Heart left ventricle (tissue), 16 donors: ENCODE measurements at regions not wholly inside any gene's neighbourhood (a gene's known extent, or its start where the extent isn't known, plus 50 kb on each side); places are given as distances from the start of the nearest gene placed in this dataset.
A peak's percentile ranks its signal among the peaks of the same experiment; 100 is the strongest.

Source experiments
- ATAC-seq, 4 donors: fragments of 200-7000 bp; cut with Tn5 transposase; one replicate each; pipeline ENCODE4 v1.9.1; 2020 to 2022; ENCODE audit warnings: moderate library complexity in 4 of 4, mild to moderate bottlenecking in 3 of 4, moderate number of reproducible peaks in 1 of 4
- DNase-seq, 5 donors: peaks; one replicate each; pipeline ENCODE4 v3.0.0-alpha.2; 2020
- H3K27ac ChIP-seq, 12 donors: fragments of 200-600 bp; sonication (generic) in 4 of 12; one replicate each; pipeline versions ENCODE4 v1.5.0 to v1.8.0; 2016 to 2022; ENCODE audit warnings: mild to moderate bottlenecking in 2 of 12
- H3K27me3 ChIP-seq, 9 donors: fragments of 200-600 bp; sonication (generic) in 2 of 9; one replicate each; pipeline versions ENCODE4 v1.5.1 to v1.8.0; 2016 to 2022; ENCODE audit warnings: mild to moderate bottlenecking in 3 of 9
- H3K36me3 ChIP-seq, 9 donors: fragments of 200-600 bp; sonication (generic) in 2 of 9; one replicate each; pipeline versions ENCODE4 v1.5.0 to v1.8.0; 2018 to 2022; ENCODE audit warnings: mild to moderate bottlenecking in 2 of 9
- H3K4me1 ChIP-seq, 12 donors: fragments of 200-600 bp; sonication (generic) in 4 of 12; one replicate each; pipeline versions ENCODE4 v1.5.0 to v1.8.0; 2016 to 2022; ENCODE audit warnings: mild to moderate bottlenecking in 3 of 12
- H3K4me3 ChIP-seq, 12 donors: fragments of 200-600 bp; sonication (generic) in 4 of 12; one replicate each; pipeline versions ENCODE4 v1.5.0 to v1.8.0; 2017 to 2022; ENCODE audit warnings: mild to moderate bottlenecking in 9 of 12, moderate library complexity in 4 of 12
- H3K9me3 ChIP-seq, 12 donors: fragments of 200-600 bp; sonication (generic) in 4 of 12; one replicate each; pipeline versions ENCODE4 v1.5.0 to v1.8.0; 2016 to 2022; ENCODE audit warnings: mild to moderate bottlenecking in 1 of 12
- CTCF ChIP-seq, 12 donors: fragments of 200-600 bp; sonication (generic) in 4 of 12; IDR thresholded peaks; one replicate each; pipeline versions ENCODE4 v1.5.0 to v1.8.0; 2018 to 2022; ENCODE audit warnings: antibody characterized with exemption in 12 of 12, mild to moderate bottlenecking in 5 of 12
- POLR2A ChIP-seq, 2 donors: fragments of 450-650 bp; IDR thresholded peaks; one replicate each; pipeline ENCODE4 v1.6.1; 2017; ENCODE audit warnings: antibody characterized with exemption in 2 of 2, mild to moderate bottlenecking in 2 of 2, moderate library complexity in 2 of 2
- WGBS, 4 donors: extraction: QIAGEN DNeasy Blood & Tissue Kit in 2 of 4; methylation state at CpG; one replicate each; pipeline versions ENCODE4 v1.1.5 to v1.1.7; 2013 to 2018; 5-methylcytosine and 5-hydroxymethylcytosine counted together
- intact Hi-C, 10 donors: fragments of 100-400 bp; cut with DNase I; formaldehyde crosslinking; loops; one replicate each; pipeline versions ENCODE4 v1.11.1 to v1.14.2; 2022
- donor health status: ischemic (EF 13 %, LVEDD 7.1; RV severe dilation, severe dysfunction).
- donor health status: healthy with polysubstance abuse.
- donor health status: DM: no; HTN: yes; CAD: no.
- donor health status: DM: no; HTN: no; CAD: no.
- donor health status: ischemic (EF 25% LVEDD 6.9; RV normal size, moderate dysfunction).
- donor health status: ischemic (EF 25% LVEDD 5.7; RV mildly dilated, moderate dysfunction).
- donor health status: healthy.
- donor health status: DM: yes; HTN: yes; CAD: no.
- donor health status: ischemic (EF 35%, LVEDD 5.7; RV mildly dilated, moderate dysfunction).
- donor health status: nonischemic (EF 11% LVEDD 7.7; RV severe dilation, severe dysfunction).
- donor health status: DM: yes; HTN: yes; CAD: no.
- donor health status: PGD.
- donor health status: ischemic (EF 29% LVEDD 5.4; RV normal size, mild dysfunction).
- donor health status: nonischemic (EF 23%, LVEDD 6.1; RV moderate dilation, normal function).

- no peaks in the 10 kb centered on the region for H3K9me3 ChIP-seq
- WGBS, 4 donors, result 92 to 95% (median 92%) methylated on average over 15 to 21 of the region's 21 CpGs
- H3K4me1 ChIP-seq, result peaks cover 0 to 74% (median 17%) of the 10 kb centered on the region in 12 donors
- H3K4me3 ChIP-seq, result no peak overlapping the region
- peak in 3 of 5 donors; percentile 4 to 20 (median 16) for DNase-seq
- H3K27me3 ChIP-seq, result no peaks in the 10 kb centered on the region
- H3K36me3 ChIP-seq, result no peaks in the 10 kb centered on the region
- ATAC-seq, result no peak
- intact Hi-C loops, result loop anchor here in 1 of 10 donors (5.0 kb wide), 1 partner anchor 37 kb away; no protein-coding TSS in a partner anchor
- H3K27ac ChIP-seq, result peak overlapping the region in 2 of 12 donors; percentile 52 to 96
- TF ChIP-seq POLR2A (IDR thresholded peaks at IDR 0.05) (no peak), CTCF (IDR thresholded peaks at IDR 0.05) (no peak)
These were observed 61.4 kb upstream of the KLF13 start for GRCh38 chr15:31265090-31265870.

GRCh38 chr15:31265871-31266711 lies 60.5 kb upstream of the KLF13 start:
- peaks cover 0 to 79% (median 17%) of the 10 kb centered on the region in 12 donors for H3K4me1 ChIP-seq
- H3K36me3 ChIP-seq, result no peaks in the 10 kb centered on the region
- no peak overlapping the region for H3K4me3 ChIP-seq
- ATAC-seq, result peak in 3 of 4 donors; percentile 55 to 66 (median 63)
- no peaks in the 10 kb centered on the region for H3K9me3 ChIP-seq
- intact Hi-C loops, result loop anchor here in 1 of 10 donors (5.0 kb wide), 1 partner anchor 36 kb away; no protein-coding TSS in a partner anchor
- 58 to 82% (median 74%) methylated on average over 22 of the region's 22 CpGs for WGBS, 4 donors
- peak overlapping the region in 3 of 12 donors; percentile 17 to 96 (median 52) for H3K27ac ChIP-seq
- H3K27me3 ChIP-seq, result no peaks in the 10 kb centered on the region
- DNase-seq, result peak; percentile 38 to 82 (median 50)
- TF ChIP-seq POLR2A (IDR thresholded peaks at IDR 0.05), result no peak
- TF ChIP-seq CTCF (IDR thresholded peaks at IDR 0.05), result no peak

- 75 to 87% (median 81%) methylated on average over 12 to 13 of the region's 13 CpGs for WGBS, 4 donors
- Histone ChIP-seq H3K4me3 (no peak overlapping the region), H3K27ac (peak overlapping the region in 4 of 12 donors; percentile 17 to 96 (median 40)), H3K36me3 (no peaks in the 10 kb centered on the region), H3K9me3 (no peaks in the 10 kb centered on the region), H3K4me1 (peaks cover 0 to 76% (median 17%) of the 10 kb centered on the region in 12 donors), H3K27me3 (no peaks in the 10 kb centered on the region)
- no peak for TF ChIP-seq CTCF (IDR thresholded peaks at IDR 0.05)
- no peak for TF ChIP-seq POLR2A (IDR thresholded peaks at IDR 0.05)
- peak in 1 of 5 donors; percentile 10 for DNase-seq
- no peak for ATAC-seq
- intact Hi-C loops, result loop anchor here in 1 of 10 donors (5.0 kb wide), 1 partner anchor 36 kb away; no protein-coding TSS in a partner anchor
These were observed 59.9 kb upstream of the KLF13 start for GRCh38 chr15:31266712-31267111.
